Breast epithelium (tissue), 3 donors: ENCODE measurements at regions not wholly inside any gene's neighbourhood (a gene's known extent, or its start where the extent isn't known, plus 50 kb on each side); places are given as distances from the start of the nearest gene placed in this dataset.

Source experiments
- POLR2AphosphoS5 ChIP-seq, 3 donors: sonication (generic); formaldehyde crosslinking; IDR thresholded peaks; one replicate each; pipeline ENCODE4 v1.6.1; 2017; ENCODE audit warnings: antibody characterized with exemption in 3 of 3
- TF ChIP-seq, protein P1 (sequence below), 3 donors: fragments of 450-650 bp; IDR thresholded peaks; one replicate each; pipeline ENCODE4 v1.5.1; 2016 to 2017; ENCODE audit warnings: antibody characterized with exemption in 3 of 3, mild to moderate bottlenecking in 3 of 3, moderate library complexity in 3 of 3

DNA sequence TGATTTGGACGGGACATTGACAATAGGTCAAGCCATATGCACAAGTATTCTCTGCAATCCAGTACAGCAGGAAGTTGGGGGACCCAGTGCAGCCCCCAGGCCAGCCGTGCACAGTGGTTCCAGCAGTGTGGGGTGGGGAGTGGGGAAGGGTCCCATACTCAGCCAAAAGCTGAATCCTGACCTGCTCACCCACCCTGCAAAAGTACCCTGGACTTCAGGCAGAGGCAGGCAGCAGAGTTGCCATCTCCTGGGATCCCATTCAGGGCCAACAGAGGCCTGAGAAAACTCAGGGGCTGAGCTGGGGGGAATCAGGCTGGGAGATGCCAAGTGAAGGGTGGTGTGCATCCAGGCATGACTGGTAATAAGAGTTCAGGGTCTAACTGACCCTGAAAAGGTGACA is 83.9 kb downstream of the ALG10 start:
- TF ChIP-seq POLR2AphosphoS5 (IDR thresholded peaks at IDR 0.05), result no peak
- TF ChIP-seq, protein P1, sequence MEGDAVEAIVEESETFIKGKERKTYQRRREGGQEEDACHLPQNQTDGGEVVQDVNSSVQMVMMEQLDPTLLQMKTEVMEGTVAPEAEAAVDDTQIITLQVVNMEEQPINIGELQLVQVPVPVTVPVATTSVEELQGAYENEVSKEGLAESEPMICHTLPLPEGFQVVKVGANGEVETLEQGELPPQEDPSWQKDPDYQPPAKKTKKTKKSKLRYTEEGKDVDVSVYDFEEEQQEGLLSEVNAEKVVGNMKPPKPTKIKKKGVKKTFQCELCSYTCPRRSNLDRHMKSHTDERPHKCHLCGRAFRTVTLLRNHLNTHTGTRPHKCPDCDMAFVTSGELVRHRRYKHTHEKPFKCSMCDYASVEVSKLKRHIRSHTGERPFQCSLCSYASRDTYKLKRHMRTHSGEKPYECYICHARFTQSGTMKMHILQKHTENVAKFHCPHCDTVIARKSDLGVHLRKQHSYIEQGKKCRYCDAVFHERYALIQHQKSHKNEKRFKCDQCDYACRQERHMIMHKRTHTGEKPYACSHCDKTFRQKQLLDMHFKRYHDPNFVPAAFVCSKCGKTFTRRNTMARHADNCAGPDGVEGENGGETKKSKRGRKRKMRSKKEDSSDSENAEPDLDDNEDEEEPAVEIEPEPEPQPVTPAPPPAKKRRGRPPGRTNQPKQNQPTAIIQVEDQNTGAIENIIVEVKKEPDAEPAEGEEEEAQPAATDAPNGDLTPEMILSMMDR (IDR thresholded peaks at IDR 0.05), result no peak
